Esophagus muscularis mucosa (tissue), 4 donors: ENCODE measurements at regions not wholly inside any gene's neighbourhood (a gene's known extent, or its start where the extent isn't known, plus 50 kb on each side); places are given as distances from the start of the nearest gene placed in this dataset.

ENCODE experiments used
- EP300 ChIP-seq: sonication (generic); formaldehyde crosslinking; IDR thresholded peaks from one replicate; pipeline ENCODE4 v1.6.1; 2017; ENCODE audit warnings: antibody characterized with exemption
- POLR2AphosphoS5 ChIP-seq, 2 donors: sonication (generic); formaldehyde crosslinking; IDR thresholded peaks; one replicate each; pipeline ENCODE4 v1.6.1; 2017; ENCODE audit warnings: antibody characterized with exemption in 2 of 2
- TF ChIP-seq, protein P1 (sequence below), 3 experiments: fragments of 200-600 bp in 2 of 3; fragments of 450-650 bp in 1 of 3; sonication (generic) in 2 of 3; IDR thresholded peaks; one replicate each; pipeline ENCODE4 v1.5.1; 2017 to 2019; ENCODE audit warnings: antibody characterized with exemption in 3 of 3, mild to moderate bottlenecking in 2 of 3, moderate library complexity in 1 of 3

DNA sequence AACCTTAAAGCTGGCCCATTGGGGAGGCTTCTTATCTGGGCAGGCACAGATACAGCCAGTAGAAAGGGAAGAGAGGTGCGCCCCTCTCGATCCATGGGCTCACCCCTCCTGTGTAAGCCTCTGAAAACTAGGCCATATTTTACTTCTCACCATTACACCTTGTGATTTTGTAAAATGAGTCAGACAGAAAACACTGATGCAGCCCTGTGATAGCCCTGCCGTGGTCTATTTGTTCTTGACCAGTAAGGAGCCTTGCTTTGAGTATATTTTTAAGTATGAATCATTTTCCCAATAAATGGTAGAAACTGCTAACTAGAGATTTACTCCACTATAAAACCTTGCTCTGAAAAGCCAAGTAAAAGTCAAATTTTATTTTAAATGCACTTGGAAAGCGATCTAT, 329.8 kb upstream of the MBL2 start:
- TF ChIP-seq POLR2AphosphoS5 (IDR thresholded peaks at IDR 0.05) (no peak), EP300 (no peak)
- TF ChIP-seq, protein P1, sequence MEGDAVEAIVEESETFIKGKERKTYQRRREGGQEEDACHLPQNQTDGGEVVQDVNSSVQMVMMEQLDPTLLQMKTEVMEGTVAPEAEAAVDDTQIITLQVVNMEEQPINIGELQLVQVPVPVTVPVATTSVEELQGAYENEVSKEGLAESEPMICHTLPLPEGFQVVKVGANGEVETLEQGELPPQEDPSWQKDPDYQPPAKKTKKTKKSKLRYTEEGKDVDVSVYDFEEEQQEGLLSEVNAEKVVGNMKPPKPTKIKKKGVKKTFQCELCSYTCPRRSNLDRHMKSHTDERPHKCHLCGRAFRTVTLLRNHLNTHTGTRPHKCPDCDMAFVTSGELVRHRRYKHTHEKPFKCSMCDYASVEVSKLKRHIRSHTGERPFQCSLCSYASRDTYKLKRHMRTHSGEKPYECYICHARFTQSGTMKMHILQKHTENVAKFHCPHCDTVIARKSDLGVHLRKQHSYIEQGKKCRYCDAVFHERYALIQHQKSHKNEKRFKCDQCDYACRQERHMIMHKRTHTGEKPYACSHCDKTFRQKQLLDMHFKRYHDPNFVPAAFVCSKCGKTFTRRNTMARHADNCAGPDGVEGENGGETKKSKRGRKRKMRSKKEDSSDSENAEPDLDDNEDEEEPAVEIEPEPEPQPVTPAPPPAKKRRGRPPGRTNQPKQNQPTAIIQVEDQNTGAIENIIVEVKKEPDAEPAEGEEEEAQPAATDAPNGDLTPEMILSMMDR (IDR thresholded peaks at IDR 0.05): no peak
